ENCODE measurements at regions not wholly inside any gene's neighbourhood (a gene's known extent, or its start where the extent isn't known, plus 50 kb on each side); places are given as distances from the start of the nearest gene placed in this dataset.

DNA sequence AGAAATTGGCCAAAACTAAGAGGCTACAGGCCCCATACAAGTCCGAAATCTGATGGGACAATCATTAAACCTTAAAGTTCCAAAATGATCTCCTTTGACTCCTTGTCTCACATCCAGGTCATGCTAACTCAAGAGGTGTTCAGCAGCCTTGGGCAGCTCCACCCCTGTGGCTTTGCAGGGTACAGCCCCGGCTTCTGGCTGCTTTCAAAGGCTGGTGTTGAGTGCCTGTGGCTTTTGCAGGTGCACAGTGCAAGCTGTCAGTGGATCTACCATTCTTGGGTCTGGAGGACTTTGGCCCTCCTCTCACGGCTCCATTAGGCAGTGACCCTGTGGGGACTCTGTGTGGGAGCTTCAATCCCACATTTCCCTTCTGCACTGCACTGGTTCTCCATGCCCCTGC lies 329.1 kb upstream of the MAD2L1 start:
- Histone ChIP-seq H3K4me3 (ENCODE audit: low read depth in 2 of 2, low read length in 2 of 2) (no peak overlapping the region), H3K27me3 (ENCODE audit: control insufficient read depth, insufficient read depth, low read length) (no peaks in the 10 kb centered on the region), H3K27ac (ENCODE audit: low read length) (no peak overlapping the region), H3K36me3 (ENCODE audit: control insufficient read depth, insufficient read depth, low read length) (no peaks in the 10 kb centered on the region), H3K9me3 (ENCODE audit: control insufficient read depth, insufficient read depth, low read depth, low read length) (no peaks in the 10 kb centered on the region), H3K4me1 (ENCODE audit: control insufficient read depth, insufficient read depth, low read length) (no peaks in the 10 kb centered on the region)
- in situ Hi-C loops (cut with HindIII; ENCODE audit: low pct_unique_long_range_greater_than_20kb, low sequenced_read_pairs) (no loop called here), intact Hi-C loops (cut with micrococcal nuclease; ENCODE audit: unreplicated experiment) (no loop called here)
- ATAC-seq (no peak), DNase-seq (ENCODE audit: low read depth, low spot score) (no peak)
- CTCF ChIA-PET, result no interaction called here
- no TSS peak for BruUV-seq (replicated peaks)
- TF ChIP-seq TCF7L2 (IDR thresholded peaks at IDR 0.05; ENCODE audit: low read depth, low read length) (no peak), REST (IDR thresholded peaks at IDR 0.05; ENCODE audit: insufficient read depth in 1 of 2, low read depth in 2 of 2, low read length in 1 of 2) (no peak), SIN3A (IDR thresholded peaks at IDR 0.05; ENCODE audit: borderline replicate concordance, insufficient read depth, low read depth, low read length) (no peak), POLR2AphosphoS5 (IDR thresholded peaks at IDR 0.05; ENCODE audit: low read depth, low read length) (no peak)
- TF ChIP-seq, protein P1, sequence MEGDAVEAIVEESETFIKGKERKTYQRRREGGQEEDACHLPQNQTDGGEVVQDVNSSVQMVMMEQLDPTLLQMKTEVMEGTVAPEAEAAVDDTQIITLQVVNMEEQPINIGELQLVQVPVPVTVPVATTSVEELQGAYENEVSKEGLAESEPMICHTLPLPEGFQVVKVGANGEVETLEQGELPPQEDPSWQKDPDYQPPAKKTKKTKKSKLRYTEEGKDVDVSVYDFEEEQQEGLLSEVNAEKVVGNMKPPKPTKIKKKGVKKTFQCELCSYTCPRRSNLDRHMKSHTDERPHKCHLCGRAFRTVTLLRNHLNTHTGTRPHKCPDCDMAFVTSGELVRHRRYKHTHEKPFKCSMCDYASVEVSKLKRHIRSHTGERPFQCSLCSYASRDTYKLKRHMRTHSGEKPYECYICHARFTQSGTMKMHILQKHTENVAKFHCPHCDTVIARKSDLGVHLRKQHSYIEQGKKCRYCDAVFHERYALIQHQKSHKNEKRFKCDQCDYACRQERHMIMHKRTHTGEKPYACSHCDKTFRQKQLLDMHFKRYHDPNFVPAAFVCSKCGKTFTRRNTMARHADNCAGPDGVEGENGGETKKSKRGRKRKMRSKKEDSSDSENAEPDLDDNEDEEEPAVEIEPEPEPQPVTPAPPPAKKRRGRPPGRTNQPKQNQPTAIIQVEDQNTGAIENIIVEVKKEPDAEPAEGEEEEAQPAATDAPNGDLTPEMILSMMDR (IDR thresholded peaks at IDR 0.05), result no peak
- POLR2A ChIA-PET, result no interaction called here

DNA sequence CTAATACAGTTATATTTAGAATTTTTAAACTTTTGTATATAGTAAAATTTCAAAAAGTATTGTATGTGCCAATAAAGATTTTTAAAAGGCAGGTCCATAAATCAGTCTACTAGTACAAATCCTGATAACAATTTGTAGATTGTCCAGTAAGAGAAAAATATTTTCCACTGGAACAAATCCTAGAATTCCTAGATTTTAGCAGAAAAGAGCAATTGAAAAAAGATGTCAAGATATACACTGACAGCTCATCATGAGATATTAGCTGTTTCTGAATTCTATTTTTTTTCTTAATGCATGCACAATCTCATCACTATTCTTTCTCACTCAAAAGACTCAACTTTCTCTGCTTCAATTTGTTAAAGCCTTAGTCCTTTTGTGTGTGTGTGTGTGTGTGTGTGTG lies 289.2 kb upstream of the MAD2L1 start:
- H3K27me3 ChIP-seq (ENCODE audit: control insufficient read depth, insufficient read depth, low read length), result no peaks in the 10 kb centered on the region
- H3K4me1 ChIP-seq (ENCODE audit: control insufficient read depth, insufficient read depth, low read length), result no peaks in the 10 kb centered on the region
- H3K4me3 ChIP-seq (ENCODE audit: low read depth in 2 of 2, low read length in 2 of 2), result no peak overlapping the region
- no peak for DNase-seq (ENCODE audit: low read depth, low spot score)
- in situ Hi-C loops (cut with HindIII; ENCODE audit: low pct_unique_long_range_greater_than_20kb, low sequenced_read_pairs), result no loop called here
- H3K9me3 ChIP-seq (ENCODE audit: control insufficient read depth, insufficient read depth, low read depth, low read length), result no peaks in the 10 kb centered on the region
- ATAC-seq, result no peak
- no peaks in the 10 kb centered on the region for H3K36me3 ChIP-seq (ENCODE audit: control insufficient read depth, insufficient read depth, low read length)
- ChIA-PET POLR2A (no interaction called here), CTCF (no interaction called here)
- TF ChIP-seq TCF7L2 (IDR thresholded peaks at IDR 0.05; ENCODE audit: low read depth, low read length) (no peak), POLR2AphosphoS5 (IDR thresholded peaks at IDR 0.05; ENCODE audit: low read depth, low read length) (no peak), REST (IDR thresholded peaks at IDR 0.05; ENCODE audit: insufficient read depth in 1 of 2, low read depth in 2 of 2, low read length in 1 of 2) (no peak), SIN3A (IDR thresholded peaks at IDR 0.05; ENCODE audit: borderline replicate concordance, insufficient read depth, low read depth, low read length) (no peak)
- TF ChIP-seq, protein P1 (IDR thresholded peaks at IDR 0.05), result no peak
- no TSS peak for BruUV-seq (replicated peaks)
- intact Hi-C loops (cut with micrococcal nuclease; ENCODE audit: unreplicated experiment), result no loop called here
- H3K27ac ChIP-seq (ENCODE audit: low read length), result no peak overlapping the region

Data from Panc1 (cell line).